ENCODE measurements at regions not wholly inside any gene's neighbourhood (a gene's known extent, or its start where the extent isn't known, plus 50 kb on each side); places are given as distances from the start of the nearest gene placed in this dataset.

GRCh38 chr10:117610321-117610720, 67.8 kb downstream of the EMX2 start:
- H3K4me1 Mint-ChIP-seq (ENCODE audit: low read depth) = no peaks in the 10 kb centered on the region
- no peak overlapping the region for H3K4me3 Mint-ChIP-seq
- H3K36me3 Mint-ChIP-seq (ENCODE audit: low read depth) = 0 out of 2 replicates have a peak, but pooled peaks cover 4% of the 10 kb centered on the region
- H3K27ac Mint-ChIP-seq = no peak overlapping the region
- no peak for TF ChIP-seq CTCF (IDR thresholded peaks at IDR 0.05)
- H3K27me3 Mint-ChIP-seq (ENCODE audit: insufficient read depth) = peaks cover 4% of the 10 kb centered on the region
- DNase-seq = no peak
- peaks cover 47% of the 10 kb centered on the region for H3K9me3 Mint-ChIP-seq

- no peaks in the 10 kb centered on the region for H3K4me1 Mint-ChIP-seq (ENCODE audit: low read depth)
- H3K27me3 Mint-ChIP-seq (ENCODE audit: insufficient read depth) = no peaks in the 10 kb centered on the region; the same call in 1 of the 2 replicates
- peaks cover 46% of the 10 kb centered on the region for H3K9me3 Mint-ChIP-seq
- no peak for TF ChIP-seq CTCF (IDR thresholded peaks at IDR 0.05)
- H3K27ac Mint-ChIP-seq = no peak overlapping the region
- no peak for DNase-seq
- no peak overlapping the region for H3K4me3 Mint-ChIP-seq
- H3K36me3 Mint-ChIP-seq (ENCODE audit: low read depth) = 0 out of 2 replicates have a peak, but pooled peaks cover 4% of the 10 kb centered on the region
These were observed 69.6 kb downstream of the EMX2 start for GRCh38 chr10:117612113-117612512.

- H3K27me3 Mint-ChIP-seq (ENCODE audit: insufficient read depth) = no peaks in the 10 kb centered on the region; the same call in 1 of the 2 replicates
- no peak for DNase-seq
- H3K9me3 Mint-ChIP-seq = peaks cover 55% of the 10 kb centered on the region
These were observed 73.1 kb downstream of the EMX2 start for GRCh38 chr10:117615649-117616048.

GRCh38 chr10:117616179-117616578, 73.6 kb downstream of the EMX2 start:
- no peak for TF ChIP-seq CTCF (IDR thresholded peaks at IDR 0.05)
- no peak overlapping the region for H3K4me3 Mint-ChIP-seq
- H3K27me3 Mint-ChIP-seq (ENCODE audit: insufficient read depth) = no peaks in the 10 kb centered on the region; the same call in 1 of the 2 replicates
- peaks cover 59% of the 10 kb centered on the region for H3K9me3 Mint-ChIP-seq
- peaks cover 4% of the 10 kb centered on the region; the same call in 1 of the 2 replicates for H3K36me3 Mint-ChIP-seq (ENCODE audit: low read depth)
- DNase-seq = no peak
- no peak overlapping the region for H3K27ac Mint-ChIP-seq
- H3K4me1 Mint-ChIP-seq (ENCODE audit: low read depth) = no peaks in the 10 kb centered on the region

More at GRCh38 chr10:117615649-117616048, 73.1 kb downstream of the EMX2 start:
- Mint-ChIP-seq H3K4me1 (ENCODE audit: low read depth) (no peaks in the 10 kb centered on the region), H3K36me3 (ENCODE audit: low read depth) (peaks cover 4% of the 10 kb centered on the region; the same call in 1 of the 2 replicates), H3K4me3 (no peak overlapping the region), H3K27ac (no peak overlapping the region)
- no peak for TF ChIP-seq CTCF (IDR thresholded peaks at IDR 0.05)

- Mint-ChIP-seq H3K36me3 (ENCODE audit: low read depth) (peaks cover 4% of the 10 kb centered on the region; the same call in 1 of the 2 replicates), H3K27me3 (ENCODE audit: insufficient read depth) (no peaks in the 10 kb centered on the region; the same call in 1 of the 2 replicates), H3K4me1 (ENCODE audit: low read depth) (no peaks in the 10 kb centered on the region), H3K27ac (no peak overlapping the region), H3K4me3 (no peak overlapping the region), H3K9me3 (peaks cover 56% of the 10 kb centered on the region)
- DNase-seq = no peak
- no peak for TF ChIP-seq CTCF (IDR thresholded peaks at IDR 0.05)
These were observed 74.5 kb downstream of the EMX2 start for GRCh38 chr10:117617086-117617485.

All from HFFc6 (cell line).